Breast epithelium (tissue), 4 donors: ENCODE measurements at regions not wholly inside any gene's neighbourhood (a gene's known extent, or its start where the extent isn't known, plus 50 kb on each side); places are given as distances from the start of the nearest gene placed in this dataset.

Experiments used
- DNase-seq, 2 donors: peaks; one replicate each; pipeline ENCODE4 v3.0.0-alpha.2; 2019; ENCODE audit warnings: low spot score in 2 of 2
- H3K27ac ChIP-seq, 2 donors: fragments of 200-600 bp; sonication (generic) in 1 of 2; one replicate each; pipeline ENCODE4 v1.5.1; 2016 to 2019; ENCODE audit warnings: mild to moderate bottlenecking in 1 of 2
- H3K27me3 ChIP-seq, 2 donors: fragments of 200-600 bp; sonication (generic) in 1 of 2; one replicate each; pipeline versions ENCODE4 v1.5.1 to v1.6.0; 2017 to 2019; ENCODE audit warnings: control low read depth in 1 of 2, mild to moderate bottlenecking in 1 of 2
- H3K36me3 ChIP-seq: fragments of 200-600 bp; one replicate; pipeline ENCODE4 v1.5.1; 2019
- H3K4me1 ChIP-seq, 2 donors: fragments of 200-600 bp; sonication (generic); one replicate each; pipeline ENCODE4 v1.5.1; 2016 to 2019; ENCODE audit warnings: control low read depth in 1 of 2
- H3K4me3 ChIP-seq, 3 donors: fragments of 200-600 bp; sonication (generic); 1 replicate in 2 of 3; 2 replicates in 1 of 3; pipeline ENCODE4 v1.5.1; 2016 to 2019; ENCODE audit warnings: mild to moderate bottlenecking in 3 of 3, moderate library complexity in 2 of 3
- H3K9me3 ChIP-seq, 2 donors: fragments of 200-600 bp; sonication (generic) in 1 of 2; one replicate each; pipeline ENCODE4 v1.5.1; 2016 to 2019; ENCODE audit warnings: control low read depth in 1 of 2
- CTCF ChIP-seq, 3 donors: fragments of 450-650 bp; IDR thresholded peaks; one replicate each; pipeline ENCODE4 v1.5.1; 2016 to 2017; ENCODE audit warnings: antibody characterized with exemption in 3 of 3, mild to moderate bottlenecking in 3 of 3, moderate library complexity in 3 of 3
- POLR2A ChIP-seq: fragments of 450-650 bp; IDR thresholded peaks from one replicate; pipeline ENCODE4 v1.6.1; 2016; ENCODE audit warnings: antibody characterized with exemption, mild to moderate bottlenecking, moderate library complexity
- POLR2AphosphoS5 ChIP-seq, 3 donors: sonication (generic); formaldehyde crosslinking; IDR thresholded peaks; one replicate each; pipeline ENCODE4 v1.6.1; 2017; ENCODE audit warnings: antibody characterized with exemption in 3 of 3
- intact Hi-C: fragments of 100-400 bp; cut with DNase I; formaldehyde crosslinking; loops from one replicate; pipeline ENCODE4 v1.15.1; 2023; ENCODE audit warnings: low total_unique reads

DNA sequence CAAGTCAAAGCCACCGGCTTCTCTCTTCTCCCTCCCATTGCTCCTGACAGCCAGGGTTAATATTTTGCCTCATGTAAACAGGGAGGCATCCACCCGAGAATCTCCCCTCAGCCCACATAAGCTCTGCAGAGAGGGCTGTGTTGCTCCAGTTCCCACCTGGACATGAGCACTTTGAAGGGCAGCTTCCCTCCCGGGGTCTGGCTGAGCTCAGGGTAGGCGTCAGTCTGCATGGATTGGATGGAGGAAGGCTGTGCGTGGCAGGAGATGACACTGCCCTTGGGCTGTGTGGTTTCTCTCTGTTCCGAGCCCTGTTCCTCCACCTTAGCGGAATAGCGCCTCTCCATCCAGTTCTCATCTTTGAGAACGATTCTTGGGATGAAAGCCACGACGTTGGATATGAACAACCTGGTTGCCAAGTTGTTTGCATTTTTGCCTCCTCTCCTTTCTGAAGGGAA, 53.7 kb upstream of the ETS2 start:
- no peaks in the 10 kb centered on the region for H3K27me3 ChIP-seq
- H3K9me3 ChIP-seq, result no peaks in the 10 kb centered on the region
- no peak overlapping the region for H3K4me3 ChIP-seq
- peak overlapping the region; percentile 66 to 91 for H3K27ac ChIP-seq
- intact Hi-C loops, result no loop called here
- H3K4me1 ChIP-seq, result no peaks in the 10 kb centered on the region
- no peak for TF ChIP-seq CTCF (IDR thresholded peaks at IDR 0.05)
- no peak for TF ChIP-seq POLR2A
- no peak for TF ChIP-seq POLR2AphosphoS5 (IDR thresholded peaks at IDR 0.05)
- H3K36me3 ChIP-seq, result no peaks in the 10 kb centered on the region
- DNase-seq, result no peak

DNA sequence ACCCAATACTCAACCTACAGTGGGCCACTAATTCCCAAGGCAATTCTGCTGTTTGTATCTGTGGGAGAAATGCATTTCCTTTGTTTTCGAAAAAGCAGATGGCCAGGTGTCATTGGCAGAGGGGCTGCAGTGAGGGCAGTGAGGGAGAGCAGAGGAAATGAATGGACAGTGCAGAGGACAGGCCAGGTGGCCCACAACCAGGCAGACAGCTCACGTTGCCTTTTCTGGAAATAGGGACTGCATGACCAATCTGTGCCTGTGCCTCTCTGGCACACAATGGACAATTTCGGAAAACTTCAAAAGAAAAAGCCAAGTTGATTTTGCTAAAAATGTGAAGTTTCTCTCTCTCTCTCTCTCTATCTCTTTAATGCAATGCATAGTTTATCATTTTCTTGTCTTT, 52.6 kb upstream of the ETS2 start:
- no peak overlapping the region for H3K4me3 ChIP-seq
- no peaks in the 10 kb centered on the region for H3K4me1 ChIP-seq
- no peak for TF ChIP-seq POLR2AphosphoS5 (IDR thresholded peaks at IDR 0.05)
- no peaks in the 10 kb centered on the region for H3K27me3 ChIP-seq
- peak overlapping the region; percentile 66 to 91 for H3K27ac ChIP-seq
- intact Hi-C loops, result no loop called here
- no peaks in the 10 kb centered on the region for H3K9me3 ChIP-seq
- no peaks in the 10 kb centered on the region for H3K36me3 ChIP-seq
- DNase-seq, result no peak

GRCh38 chr21:38753557-38753971, 52.2 kb upstream of the ETS2 start:
- no peaks in the 10 kb centered on the region for H3K4me1 ChIP-seq
- TF ChIP-seq POLR2A, result no peak
- no peak for TF ChIP-seq POLR2AphosphoS5 (IDR thresholded peaks at IDR 0.05)
- TF ChIP-seq CTCF (IDR thresholded peaks at IDR 0.05), result no peak
- H3K27me3 ChIP-seq, result no peaks in the 10 kb centered on the region
- no peak overlapping the region for H3K4me3 ChIP-seq
- no peaks in the 10 kb centered on the region for H3K36me3 ChIP-seq
- intact Hi-C loops, result no loop called here
- H3K9me3 ChIP-seq, result no peaks in the 10 kb centered on the region
- no peak for DNase-seq
- peak overlapping the region; percentile 20 to 66 for H3K27ac ChIP-seq
